ENCODE measurements at regions not wholly inside any gene's neighbourhood (a gene's known extent, or its start where the extent isn't known, plus 50 kb on each side); places are given as distances from the start of the nearest gene placed in this dataset.

DNA sequence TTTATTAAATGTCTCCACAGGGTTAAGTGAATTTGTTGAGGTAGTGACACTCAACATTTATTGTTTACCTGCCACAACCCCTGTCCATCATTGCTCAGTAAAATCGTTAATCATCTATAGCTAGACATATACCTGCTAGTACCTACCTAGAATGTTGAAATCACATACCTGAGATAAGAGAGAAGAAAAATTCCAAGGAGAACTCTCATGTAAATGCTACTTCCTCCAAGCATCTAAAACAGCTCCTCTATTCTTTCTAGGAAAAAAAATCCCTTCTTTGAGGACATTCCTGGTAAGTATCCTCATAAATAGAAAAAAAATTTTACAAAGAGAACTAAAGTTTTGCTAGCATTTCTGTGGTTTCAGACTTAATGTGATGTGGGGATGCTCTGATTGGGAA lies 325.1 kb downstream of the DAD1 start:
- TF ChIP-seq FOXP2 (optimal IDR thresholded peaks at IDR 0.05; ENCODE audit: borderline replicate concordance, extremely low read depth, extremely low read length, insufficient read depth) = no peak
- TF ChIP-seq REST (IDR thresholded peaks at IDR 0.05; ENCODE audit: insufficient read depth in 1 of 2, low read depth in 2 of 2, low read length in 2 of 2) = no peak
- TF ChIP-seq SIN3A (IDR thresholded peaks at IDR 0.05; ENCODE audit: borderline replicate concordance, insufficient read depth, low read length) = no peak
- no peak for TF ChIP-seq TAF1 (IDR thresholded peaks at IDR 0.05; ENCODE audit: borderline replicate concordance, insufficient read depth, low read length)
- TF ChIP-seq POLR2AphosphoS5 (IDR thresholded peaks at IDR 0.05; ENCODE audit: low read depth, low read length) = no peak

DNA sequence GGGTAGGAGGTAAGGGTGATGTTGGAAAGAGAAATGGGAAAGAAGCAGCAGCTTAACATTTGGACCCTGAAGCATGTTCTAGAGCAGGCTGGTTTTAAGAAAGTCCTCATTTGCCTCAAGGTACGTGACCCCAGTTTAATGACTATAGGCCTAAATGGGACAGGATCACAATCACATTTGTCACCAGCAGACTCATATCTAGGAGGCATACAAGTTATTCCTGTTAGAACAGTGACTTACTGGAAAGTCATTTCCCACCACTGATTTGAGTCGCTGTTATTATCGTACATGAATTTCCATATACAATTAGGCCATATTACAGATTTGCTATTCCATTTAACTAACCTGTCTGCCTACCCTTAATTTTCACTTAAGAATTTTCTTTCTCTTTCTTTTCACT lies 326.1 kb downstream of the DAD1 start:
- no peak for TF ChIP-seq SIN3A (IDR thresholded peaks at IDR 0.05; ENCODE audit: borderline replicate concordance, insufficient read depth, low read length)
- TF ChIP-seq REST (IDR thresholded peaks at IDR 0.05; ENCODE audit: insufficient read depth in 1 of 2, low read depth in 2 of 2, low read length in 2 of 2) = no peak
- no peak for TF ChIP-seq FOXP2 (optimal IDR thresholded peaks at IDR 0.05; ENCODE audit: borderline replicate concordance, extremely low read depth, extremely low read length, insufficient read depth)
- no peak for TF ChIP-seq POLR2AphosphoS5 (IDR thresholded peaks at IDR 0.05; ENCODE audit: low read depth, low read length)
- TF ChIP-seq TAF1 (IDR thresholded peaks at IDR 0.05; ENCODE audit: borderline replicate concordance, insufficient read depth, low read length) = no peak

DNA sequence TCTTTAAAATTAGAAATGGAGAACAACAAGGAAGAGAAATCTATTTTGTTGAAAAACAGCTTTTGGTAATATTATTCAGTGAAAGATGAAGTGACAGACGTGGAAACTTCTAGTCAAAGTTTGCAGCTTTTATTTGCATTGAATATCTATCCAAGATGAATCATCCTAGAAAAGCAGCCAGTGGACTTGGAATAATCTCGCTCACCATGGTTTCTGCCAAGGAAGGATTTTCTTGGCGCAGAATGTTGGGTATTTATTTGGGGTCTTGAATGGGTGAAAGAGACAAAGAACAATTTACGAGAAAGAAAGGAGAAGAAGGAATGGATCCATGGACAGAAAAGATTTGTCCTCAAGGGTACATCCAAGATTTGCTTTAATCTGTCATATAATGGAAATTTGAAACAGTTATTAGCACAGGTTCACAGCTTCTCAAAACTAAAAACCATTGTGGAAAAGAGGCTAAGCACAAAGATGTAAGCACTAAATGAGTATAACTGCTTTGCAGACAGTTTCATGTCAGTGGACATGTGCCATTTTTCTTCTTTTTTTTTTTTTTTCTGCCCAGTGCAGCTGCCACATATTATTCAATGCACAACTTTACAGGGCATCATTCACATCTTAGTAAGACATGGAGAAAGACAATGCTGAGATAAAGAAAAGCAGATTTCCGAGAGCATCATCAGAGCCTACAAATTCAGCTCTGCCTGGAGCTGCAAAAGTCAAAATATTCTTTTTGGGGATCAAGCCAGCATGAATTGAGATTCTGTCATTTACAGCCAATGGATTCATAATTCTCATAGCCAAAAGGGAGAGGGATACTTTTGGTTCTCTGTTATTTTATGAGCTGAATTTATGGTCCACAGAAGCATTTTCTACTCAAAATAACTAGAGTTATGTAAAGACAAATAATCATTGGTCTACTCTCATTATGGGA lies 333.7 kb downstream of the DAD1 start:
- TF ChIP-seq TAF1 (IDR thresholded peaks at IDR 0.05; ENCODE audit: borderline replicate concordance, insufficient read depth, low read length) (no peak), POLR2AphosphoS5 (IDR thresholded peaks at IDR 0.05; ENCODE audit: low read depth, low read length) (no peak)

GRCh38 chr14:22252686-22253085 lies 336.3 kb downstream of the DAD1 start:
- TF ChIP-seq FOXP2 (optimal IDR thresholded peaks at IDR 0.05; ENCODE audit: borderline replicate concordance, extremely low read depth, extremely low read length, insufficient read depth) (no peak), POLR2AphosphoS5 (IDR thresholded peaks at IDR 0.05; ENCODE audit: low read depth, low read length) (no peak), TAF1 (IDR thresholded peaks at IDR 0.05; ENCODE audit: borderline replicate concordance, insufficient read depth, low read length) (no peak), SIN3A (IDR thresholded peaks at IDR 0.05; ENCODE audit: borderline replicate concordance, insufficient read depth, low read length) (no peak), REST (IDR thresholded peaks at IDR 0.05; ENCODE audit: insufficient read depth in 1 of 2, low read depth in 2 of 2, low read length in 2 of 2) (no peak)

DNA sequence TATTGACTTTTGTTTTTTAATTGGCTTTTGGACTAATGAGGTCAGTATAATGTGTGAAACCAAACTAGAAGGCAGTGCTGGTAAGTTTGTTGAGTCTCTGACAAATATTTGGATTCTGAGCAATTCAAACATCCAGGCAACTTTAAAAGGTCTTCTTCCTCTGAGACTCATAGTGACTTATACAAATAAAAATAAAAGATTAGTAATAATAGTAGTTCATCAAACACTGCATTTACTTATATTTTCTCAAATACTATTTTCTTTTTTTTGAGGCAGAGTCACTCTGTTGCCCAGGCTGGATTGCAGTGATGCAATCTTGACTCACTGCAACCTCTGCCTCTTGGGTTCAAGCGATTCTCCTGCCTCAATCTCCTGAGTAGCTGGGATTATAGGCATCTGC lies 337.9 kb downstream of the DAD1 start:
- TF ChIP-seq TAF1 (IDR thresholded peaks at IDR 0.05; ENCODE audit: borderline replicate concordance, insufficient read depth, low read length) (no peak), POLR2AphosphoS5 (IDR thresholded peaks at IDR 0.05; ENCODE audit: low read depth, low read length) (no peak), FOXP2 (optimal IDR thresholded peaks at IDR 0.05; ENCODE audit: borderline replicate concordance, extremely low read depth, extremely low read length, insufficient read depth) (no peak)

DNA sequence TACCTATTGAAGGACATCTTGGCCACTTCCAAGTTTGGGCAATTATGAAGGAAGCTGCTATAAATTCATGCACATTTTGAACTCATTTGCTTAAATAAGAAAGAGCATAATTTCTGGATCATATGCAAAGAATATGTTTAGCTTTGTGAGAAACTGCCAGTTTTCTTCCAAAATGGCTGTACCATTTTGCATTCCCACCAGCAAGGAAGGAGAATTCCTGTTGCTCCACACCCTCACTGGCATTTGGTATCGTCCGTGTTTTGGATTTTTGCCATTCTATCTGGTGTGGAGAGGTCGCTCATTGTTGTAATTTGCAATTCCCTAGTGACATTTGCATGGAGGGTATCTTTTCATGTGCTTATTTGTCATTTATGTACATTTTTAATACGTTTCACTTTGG lies 339.3 kb downstream of the DAD1 start:
- TF ChIP-seq FOXP2 (optimal IDR thresholded peaks at IDR 0.05; ENCODE audit: borderline replicate concordance, extremely low read depth, extremely low read length, insufficient read depth) (no peak), SIN3A (IDR thresholded peaks at IDR 0.05; ENCODE audit: borderline replicate concordance, insufficient read depth, low read length) (no peak), POLR2AphosphoS5 (IDR thresholded peaks at IDR 0.05; ENCODE audit: low read depth, low read length) (no peak), TAF1 (IDR thresholded peaks at IDR 0.05; ENCODE audit: borderline replicate concordance, insufficient read depth, low read length) (no peak), REST (IDR thresholded peaks at IDR 0.05; ENCODE audit: insufficient read depth in 1 of 2, low read depth in 2 of 2, low read length in 2 of 2) (no peak)

All from PFSK-1 (cell line).